GM12872 (cell line): ENCODE measurements at regions not wholly inside any gene's neighbourhood (a gene's known extent, or its start where the extent isn't known, plus 50 kb on each side); places are given as distances from the start of the nearest gene placed in this dataset.

ENCODE experiments used
- TF ChIP-seq, protein P1 (sequence below): IDR thresholded peaks from 3 replicates; pipeline ENCODE4 v1.5.1; 2011; ENCODE audit warnings: low read depth, mild to moderate bottlenecking, low read length, moderate library complexity; ENCODE audit not compliant: insufficient read depth

DNA sequence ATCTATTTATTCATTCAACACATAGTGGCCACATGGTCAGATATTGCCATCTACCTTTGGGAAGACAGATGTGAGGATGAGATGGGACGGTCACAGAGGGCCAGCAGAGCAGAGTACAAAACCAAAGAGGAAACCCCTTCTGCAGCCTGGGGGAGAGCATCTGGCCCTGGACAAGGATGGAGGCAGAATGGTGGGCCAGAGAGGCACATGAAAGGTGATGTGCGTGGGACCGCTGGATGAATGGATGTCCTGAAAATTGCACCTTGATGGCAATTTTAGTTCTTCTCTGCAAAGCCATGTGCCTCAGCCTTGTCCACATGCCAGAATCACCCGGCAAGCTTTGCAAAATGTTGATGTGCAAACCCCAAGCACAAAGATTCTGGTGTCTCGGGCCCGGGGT is 77.4 kb upstream of the CD93 start:
- TF ChIP-seq, protein P1, sequence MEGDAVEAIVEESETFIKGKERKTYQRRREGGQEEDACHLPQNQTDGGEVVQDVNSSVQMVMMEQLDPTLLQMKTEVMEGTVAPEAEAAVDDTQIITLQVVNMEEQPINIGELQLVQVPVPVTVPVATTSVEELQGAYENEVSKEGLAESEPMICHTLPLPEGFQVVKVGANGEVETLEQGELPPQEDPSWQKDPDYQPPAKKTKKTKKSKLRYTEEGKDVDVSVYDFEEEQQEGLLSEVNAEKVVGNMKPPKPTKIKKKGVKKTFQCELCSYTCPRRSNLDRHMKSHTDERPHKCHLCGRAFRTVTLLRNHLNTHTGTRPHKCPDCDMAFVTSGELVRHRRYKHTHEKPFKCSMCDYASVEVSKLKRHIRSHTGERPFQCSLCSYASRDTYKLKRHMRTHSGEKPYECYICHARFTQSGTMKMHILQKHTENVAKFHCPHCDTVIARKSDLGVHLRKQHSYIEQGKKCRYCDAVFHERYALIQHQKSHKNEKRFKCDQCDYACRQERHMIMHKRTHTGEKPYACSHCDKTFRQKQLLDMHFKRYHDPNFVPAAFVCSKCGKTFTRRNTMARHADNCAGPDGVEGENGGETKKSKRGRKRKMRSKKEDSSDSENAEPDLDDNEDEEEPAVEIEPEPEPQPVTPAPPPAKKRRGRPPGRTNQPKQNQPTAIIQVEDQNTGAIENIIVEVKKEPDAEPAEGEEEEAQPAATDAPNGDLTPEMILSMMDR, result no peak

DNA sequence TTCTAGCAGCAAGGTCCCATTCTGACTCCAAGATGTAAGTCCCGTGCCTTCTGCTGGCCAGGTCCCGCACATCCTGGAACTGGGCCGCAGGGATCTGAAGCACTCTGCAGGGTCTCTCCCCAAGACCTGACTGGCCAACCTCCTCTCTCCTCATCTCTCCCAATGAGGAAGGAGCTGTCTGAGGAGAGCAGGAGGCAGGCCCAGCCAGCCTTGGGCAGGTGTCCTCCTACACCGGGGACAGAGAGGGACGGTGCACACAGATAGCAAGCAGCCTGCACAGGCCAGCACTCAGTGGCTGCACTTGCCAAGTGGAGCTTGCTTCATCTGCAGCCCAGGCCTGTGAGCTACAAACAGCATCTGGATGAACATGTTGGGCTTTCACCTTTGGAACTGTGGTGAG is 76.8 kb upstream of the CD93 start:
- TF ChIP-seq, protein P1, result no peak

DNA sequence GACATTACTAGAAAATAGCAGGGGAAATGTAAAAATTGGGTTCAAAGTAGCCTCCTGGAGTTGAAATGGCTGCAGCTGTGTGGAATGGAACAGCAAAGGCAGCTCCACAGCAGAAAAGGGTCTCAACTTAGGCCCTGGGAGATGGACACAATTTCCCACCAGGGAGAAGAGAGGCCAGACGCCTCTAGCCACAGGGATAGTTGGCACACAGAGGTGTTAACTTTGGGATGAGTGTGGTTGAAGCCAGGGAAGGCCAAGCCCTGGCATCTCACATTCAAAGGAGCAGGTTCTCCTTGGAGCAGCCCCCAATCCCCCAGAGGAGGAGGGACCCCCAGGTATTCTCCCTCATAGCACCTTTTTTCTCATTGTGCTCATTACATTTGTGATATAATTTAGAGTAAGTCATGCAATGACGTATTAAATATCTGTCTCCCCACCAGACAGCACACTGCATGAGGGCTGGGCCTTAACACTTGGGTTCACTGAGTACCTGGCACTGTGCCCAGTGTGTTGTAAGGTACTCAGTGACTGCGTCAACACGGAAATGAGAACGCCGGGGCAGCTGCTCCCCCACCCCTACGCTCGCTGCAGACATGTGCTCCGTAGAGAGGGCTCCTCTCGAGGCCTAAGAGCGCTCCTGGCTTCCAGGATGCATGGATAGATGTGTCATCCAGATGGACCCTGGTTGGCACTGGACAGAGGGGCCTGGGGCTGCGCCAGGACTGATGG is 76.0 kb upstream of the CD93 start:
- TF ChIP-seq, protein P1, result no peak

DNA sequence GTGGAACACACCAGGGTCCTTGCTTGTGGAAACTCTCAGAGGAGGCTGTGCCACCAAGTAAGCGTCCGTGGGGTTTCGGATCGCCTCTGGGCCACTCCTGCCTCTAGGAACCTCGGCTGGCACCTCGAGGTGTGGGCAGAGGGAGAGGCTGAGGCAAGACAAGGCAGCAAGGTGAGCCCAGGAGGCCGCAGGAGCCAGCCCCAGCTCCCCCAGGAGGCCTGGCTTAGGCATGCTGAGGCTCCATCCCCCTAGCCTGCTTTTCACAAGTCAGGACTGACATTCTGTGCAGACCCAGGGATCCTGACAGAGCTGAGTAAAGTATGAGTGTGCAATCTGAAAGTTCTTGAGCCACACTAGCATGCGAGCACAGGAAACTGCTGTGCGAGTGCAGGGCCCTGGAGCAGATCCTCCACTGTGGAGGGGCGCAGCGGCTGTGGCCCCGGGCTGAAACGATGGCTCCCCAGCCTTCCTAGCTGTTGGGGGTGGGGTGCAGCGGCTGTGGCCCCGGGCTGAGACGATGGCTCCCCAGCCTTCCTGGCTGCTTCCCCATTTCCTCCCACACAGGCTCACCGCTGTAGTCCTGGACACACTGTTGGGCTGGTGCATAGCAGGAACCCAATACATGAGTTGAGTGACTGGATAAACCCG is 75.2 kb upstream of the CD93 start:
- TF ChIP-seq, protein P1, result no peak

DNA sequence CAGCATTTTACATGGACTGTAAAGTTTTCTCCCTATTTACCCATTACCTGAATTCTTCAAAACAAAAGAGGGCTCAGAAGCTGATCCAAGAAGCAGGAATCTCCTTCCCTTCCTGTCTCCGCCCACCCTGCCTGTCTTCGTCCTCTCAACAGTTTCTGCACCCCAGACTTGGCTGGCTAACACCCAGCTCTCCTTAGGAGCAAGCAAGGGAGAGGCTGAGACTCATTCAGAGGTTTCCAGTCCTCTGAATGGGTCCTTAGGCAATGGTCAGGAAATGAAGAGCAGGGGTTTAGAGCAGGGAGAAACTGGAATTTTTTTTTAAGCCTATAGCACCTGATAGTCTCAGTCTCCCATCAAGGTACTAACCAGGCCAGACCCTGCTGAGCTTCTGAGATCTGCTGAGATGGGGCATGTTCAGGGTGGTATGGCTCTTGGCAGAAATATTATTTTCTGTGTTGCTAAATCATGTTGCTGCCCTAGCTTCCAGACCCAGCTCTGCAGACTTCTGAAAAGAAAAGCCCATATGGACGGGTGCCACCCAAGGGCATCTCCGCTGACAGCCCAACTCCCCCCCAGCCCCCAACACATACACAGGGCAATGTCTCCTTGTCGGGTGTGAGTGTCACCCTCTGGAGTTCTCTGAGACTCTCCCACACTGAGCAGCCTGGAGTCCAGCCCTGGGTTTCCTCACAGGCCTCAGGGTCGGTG is 74.6 kb upstream of the CD93 start:
- TF ChIP-seq, protein P1, result no peak

DNA sequence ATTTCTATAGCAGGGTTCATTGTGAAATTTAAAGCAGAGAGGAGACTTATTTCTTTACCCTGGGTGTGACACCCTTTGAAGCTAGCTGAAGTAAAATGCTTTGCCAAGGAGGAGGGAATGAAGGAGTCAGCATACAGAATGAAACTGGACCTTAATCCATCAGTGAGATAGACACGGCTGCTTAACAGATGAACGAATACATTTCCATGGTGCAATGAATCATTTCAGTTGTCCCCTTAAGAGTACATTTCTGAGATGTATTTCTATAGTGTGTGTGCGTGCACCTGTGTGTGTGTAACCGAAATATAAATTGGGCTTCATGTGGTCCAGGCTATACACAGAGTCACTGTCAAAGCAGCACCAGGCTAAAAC is 73.8 kb upstream of the CD93 start:
- TF ChIP-seq, protein P1, result no peak

DNA sequence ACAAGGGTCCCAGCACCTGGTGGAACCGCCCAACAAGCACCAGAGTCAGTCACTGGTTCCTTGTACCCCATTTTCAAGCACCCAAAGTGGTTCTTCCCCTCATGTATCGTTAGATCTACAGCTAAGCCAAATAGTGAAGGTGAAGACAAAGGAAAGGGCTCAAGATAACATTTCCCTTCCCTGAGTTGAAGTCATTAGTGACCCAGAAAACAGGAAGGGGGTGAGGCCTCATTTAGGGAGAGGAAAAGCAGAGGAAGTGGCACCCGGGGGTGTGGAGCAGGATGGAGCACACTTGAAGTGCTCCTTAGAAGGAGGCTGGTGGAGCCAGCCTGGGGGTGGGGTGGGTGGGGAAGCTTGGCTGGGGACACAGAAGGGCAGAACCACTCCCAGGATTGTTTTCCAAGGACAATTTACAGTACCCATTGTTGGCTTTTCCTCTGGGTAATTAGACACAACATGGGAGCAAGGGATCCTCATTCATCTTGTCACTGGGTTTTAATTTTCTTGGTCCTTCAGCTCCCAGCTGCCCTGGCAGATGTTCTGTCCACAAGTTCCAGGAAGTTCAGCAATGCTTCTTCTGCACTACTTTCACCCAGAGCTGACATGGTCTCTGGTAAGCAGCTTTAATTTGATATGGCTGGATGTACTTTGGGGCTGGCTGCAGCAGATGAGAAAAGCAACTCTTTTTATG is 73.3 kb upstream of the CD93 start:
- TF ChIP-seq, protein P1, result no peak
